Spleen (tissue), 7 donors: ENCODE measurements at regions not wholly inside any gene's neighbourhood (a gene's known extent, or its start where the extent isn't known, plus 50 kb on each side); places are given as distances from the start of the nearest gene placed in this dataset.
A peak's percentile ranks its signal among the peaks of the same experiment; 100 is the strongest.

Experiments used
- POLR2A ChIP-seq, 3 donors: fragments of 450-650 bp; IDR thresholded peaks; one replicate each; pipeline ENCODE4 v1.5.1; 2017; ENCODE audit warnings: antibody characterized with exemption in 3 of 3, mild to moderate bottlenecking in 1 of 3
- POLR2AphosphoS5 ChIP-seq, 3 donors: sonication (generic); formaldehyde crosslinking; IDR thresholded peaks; one replicate each; pipeline ENCODE4 v1.5.1; 2017; ENCODE audit warnings: antibody characterized with exemption in 3 of 3
- TF ChIP-seq, protein P1 (sequence below), 11 experiments: fragments of 200-600 bp in 7 of 11; fragments of 450-650 bp in 4 of 11; sonication (generic) in 4 of 11; IDR thresholded peaks in 8 of 11; conservative IDR thresholded peaks in 3 of 11; 1 replicate in 7 of 11; 2 replicates in 4 of 11; pipeline versions ENCODE4 v1.4.0 to v1.8.0; 2016 to 2021; ENCODE audit warnings: antibody characterized with exemption in 11 of 11, inconsistent platforms in 4 of 11, mild to moderate bottlenecking in 1 of 11
- donor health status: DM: no; HTN: no; CAD: no; lungs with moderate emphysema.
- donor health status: DM: no; HTN: no; CAD: no.
- donor health status: DM: no; HTN: no; CAD: no.

DNA sequence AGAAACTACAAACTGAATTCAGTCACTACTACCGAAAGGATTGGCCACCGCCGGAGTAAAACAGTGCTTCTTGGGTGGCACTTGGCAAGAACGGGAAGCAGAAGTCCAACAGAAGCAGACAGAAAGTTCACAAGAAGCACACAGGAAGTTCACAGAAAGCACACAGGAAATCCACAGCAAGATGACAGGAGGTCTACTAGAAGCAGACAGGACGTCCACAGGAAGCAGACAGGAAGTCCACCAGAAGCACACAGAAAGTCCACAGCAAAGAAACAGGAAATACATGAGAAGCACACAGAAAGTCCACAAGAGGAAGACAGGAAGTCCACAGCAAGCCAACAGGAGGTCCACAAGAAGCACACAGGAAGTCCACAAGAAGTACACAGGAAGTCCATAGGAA, 399.2 kb upstream of the AUTS2 start:
- TF ChIP-seq POLR2A (IDR thresholded peaks at IDR 0.05) (no peak), POLR2AphosphoS5 (IDR thresholded peaks at IDR 0.05) (peak in 1 of 3 donors; percentile 37)
- TF ChIP-seq, protein P1, sequence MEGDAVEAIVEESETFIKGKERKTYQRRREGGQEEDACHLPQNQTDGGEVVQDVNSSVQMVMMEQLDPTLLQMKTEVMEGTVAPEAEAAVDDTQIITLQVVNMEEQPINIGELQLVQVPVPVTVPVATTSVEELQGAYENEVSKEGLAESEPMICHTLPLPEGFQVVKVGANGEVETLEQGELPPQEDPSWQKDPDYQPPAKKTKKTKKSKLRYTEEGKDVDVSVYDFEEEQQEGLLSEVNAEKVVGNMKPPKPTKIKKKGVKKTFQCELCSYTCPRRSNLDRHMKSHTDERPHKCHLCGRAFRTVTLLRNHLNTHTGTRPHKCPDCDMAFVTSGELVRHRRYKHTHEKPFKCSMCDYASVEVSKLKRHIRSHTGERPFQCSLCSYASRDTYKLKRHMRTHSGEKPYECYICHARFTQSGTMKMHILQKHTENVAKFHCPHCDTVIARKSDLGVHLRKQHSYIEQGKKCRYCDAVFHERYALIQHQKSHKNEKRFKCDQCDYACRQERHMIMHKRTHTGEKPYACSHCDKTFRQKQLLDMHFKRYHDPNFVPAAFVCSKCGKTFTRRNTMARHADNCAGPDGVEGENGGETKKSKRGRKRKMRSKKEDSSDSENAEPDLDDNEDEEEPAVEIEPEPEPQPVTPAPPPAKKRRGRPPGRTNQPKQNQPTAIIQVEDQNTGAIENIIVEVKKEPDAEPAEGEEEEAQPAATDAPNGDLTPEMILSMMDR (IDR thresholded peaks at IDR 0.05 in 8 of 11, conservative IDR thresholded peaks at IDR 0.05 in 3 of 11), result no peak
